Neural cell (in vitro differentiated cells): ENCODE measurements at regions not wholly inside any gene's neighbourhood (a gene's known extent, or its start where the extent isn't known, plus 50 kb on each side); places are given as distances from the start of the nearest gene placed in this dataset.

Experiments used
- H2AFZ ChIP-seq: fragments of 200-600, 300-800 bp; sonication (generic), shearing (Covaris generic); 2 replicates; pipeline ENCODE4 v1.6.0; 2014; ENCODE audit warnings: low read depth, mild to moderate bottlenecking, antibody characterized with exemption, low read length, moderate library complexity
- H3F3A ChIP-seq: fragments of 200-600 bp; shearing (Covaris generic); 2 replicates; pipeline ENCODE4 v1.6.1; 2016; ENCODE audit warnings: mild to moderate bottlenecking, moderate library complexity, mixed read lengths, antibody characterized with exemption, low read length; ENCODE audit not compliant: insufficient read depth, poor library complexity, severe bottlenecking
- H3K27ac ChIP-seq: fragments of 200-600, 300-800 bp; sonication (generic), shearing (Covaris generic); 2 replicates; pipeline ENCODE4 v1.5.1; 2014; ENCODE audit warnings: mild to moderate bottlenecking, low read length, moderate library complexity
- H3K27me3 ChIP-seq: fragments of 300-800, 200-600 bp; sonication (generic), shearing (Covaris generic); 2 replicates; pipeline ENCODE4 v1.6.0; 2014; ENCODE audit warnings: mild to moderate bottlenecking, low read depth, low read length, moderate library complexity; ENCODE audit not compliant: insufficient read depth
- H3K36me3 ChIP-seq: fragments of 300-800, 200-600 bp; sonication (generic), shearing (Covaris generic); 2 replicates; pipeline ENCODE4 v1.5.1; 2014; ENCODE audit warnings: mild to moderate bottlenecking, antibody characterized with exemption, low read length, moderate library complexity; ENCODE audit not compliant: insufficient read depth
- H3K4me2 ChIP-seq: fragments of 300-800, 200-600 bp; sonication (generic), shearing (Covaris generic); 2 replicates; pipeline ENCODE4 v1.6.0; 2014; ENCODE audit warnings: mild to moderate bottlenecking, low read length
- H3K4me3 ChIP-seq: fragments of 300-800, 200-600 bp; sonication (generic), shearing (Covaris generic); 2 replicates; pipeline ENCODE4 v1.5.1; 2014; ENCODE audit warnings: mild to moderate bottlenecking, low read length, moderate library complexity
- H3K79me2 ChIP-seq: fragments of 200-600 bp; shearing (Covaris generic); replicated peaks from 2 replicates; pipeline ENCODE4 v1.6.0; 2014; ENCODE audit warnings: mild to moderate bottlenecking, low read length, moderate library complexity; ENCODE audit not compliant: insufficient read depth
- H3K9ac ChIP-seq: fragments of 300-800, 200-600 bp; sonication (generic), shearing (Covaris generic); 2 replicates; pipeline ENCODE4 v1.6.1; 2016; ENCODE audit warnings: mild to moderate bottlenecking, low read length, mixed read lengths
- H3K9me2 ChIP-seq: fragments of 200-600 bp; shearing (Covaris generic); 2 replicates; pipeline ENCODE4 v1.6.1; 2016; ENCODE audit warnings: mild to moderate bottlenecking, low read length, mixed read lengths; ENCODE audit not compliant: insufficient read depth
- H3K9me3 ChIP-seq: fragments of 200-600, 300-800 bp; sonication (generic), shearing (Covaris generic); 2 replicates; pipeline ENCODE4 v1.6.1; 2016; ENCODE audit warnings: mild to moderate bottlenecking, mixed run types, low read length, moderate library complexity, mixed read lengths
- H4K20me1 ChIP-seq: fragments of 200-600 bp; shearing (Covaris generic); 2 replicates; pipeline ENCODE4 v1.6.1; 2016; ENCODE audit warnings: mild to moderate bottlenecking, mixed run types; ENCODE audit not compliant: insufficient read depth
- CTCF ChIP-seq: fragments of 450-650 bp; IDR thresholded peaks from 2 replicates; pipeline ENCODE4 v1.5.1; 2014; ENCODE audit warnings: antibody characterized with exemption, mild to moderate bottlenecking, moderate library complexity; ENCODE audit not compliant: poor library complexity, severe bottlenecking
- EP300 ChIP-seq: fragments of 450-650 bp; conservative IDR thresholded peaks from 2 replicates; pipeline ENCODE4 v1.6.1; 2014; ENCODE audit warnings: antibody characterized with exemption, mild to moderate bottlenecking, moderate library complexity; ENCODE audit not compliant: poor library complexity, severe bottlenecking
- EZH2 ChIP-seq: fragments of 200-600, 300-800 bp; shearing (Covaris generic), sonication (generic); IDR thresholded peaks from 2 replicates; pipeline ENCODE4 v1.6.1; 2014; ENCODE audit warnings: antibody characterized with exemption, low read length, borderline replicate concordance, mild to moderate bottlenecking; ENCODE audit not compliant: insufficient read depth, poor library complexity, severe bottlenecking
- MXI1 ChIP-seq: fragments of 450-650 bp; conservative IDR thresholded peaks from 2 replicates; pipeline ENCODE4 v1.6.1; 2014; ENCODE audit warnings: antibody characterized with exemption, mild to moderate bottlenecking; ENCODE audit not compliant: poor library complexity, severe bottlenecking
- POLR2AphosphoS5 ChIP-seq: IDR thresholded peaks from 2 replicates; pipeline ENCODE4 v1.6.1; 2012
- RAD21 ChIP-seq: fragments of 450-650 bp; conservative IDR thresholded peaks from 2 replicates; pipeline ENCODE4 v1.6.1; 2014; ENCODE audit warnings: antibody characterized with exemption, mild to moderate bottlenecking, moderate library complexity
- REST ChIP-seq: IDR thresholded peaks from 2 replicates; pipeline ENCODE4 v1.6.1; 2012; ENCODE audit warnings: borderline replicate concordance
- SMC3 ChIP-seq: fragments of 450-650 bp; conservative IDR thresholded peaks from 2 replicates; pipeline ENCODE4 v1.6.1; 2014; ENCODE audit warnings: antibody characterized with exemption, mild to moderate bottlenecking, moderate library complexity; ENCODE audit not compliant: poor library complexity
- TAF1 ChIP-seq: IDR thresholded peaks from 2 replicates; pipeline ENCODE4 v1.6.1; 2012; ENCODE audit warnings: low read depth

GRCh38 chr1:34612091-34612827, 142.6 kb upstream of the GJB5 start:
- Histone ChIP-seq H2AFZ (no peak overlapping the region), H3F3A (no peaks in the 10 kb centered on the region), H3K4me3 (no peak overlapping the region), H3K4me2 (no peak overlapping the region), H3K79me2 (no peaks in the 10 kb centered on the region), H3K36me3 (no peaks in the 10 kb centered on the region), H3K9ac (no peak overlapping the region), H3K9me3 (no peaks in the 10 kb centered on the region), H3K27ac (no peak overlapping the region), H4K20me1 (no peaks in the 10 kb centered on the region), H3K27me3 (no peaks in the 10 kb centered on the region), H3K9me2 (no peaks in the 10 kb centered on the region)
- TF ChIP-seq REST = no peak
- TF ChIP-seq EP300 = no peak
- TF ChIP-seq POLR2AphosphoS5 = no peak

GRCh38 chr1:34617321-34618118, 137.3 kb upstream of the GJB5 start:
- Histone ChIP-seq H3K79me2 (no peaks in the 10 kb centered on the region), H3K9me2 (no peaks in the 10 kb centered on the region), H3F3A (no peaks in the 10 kb centered on the region), H4K20me1 (no peaks in the 10 kb centered on the region), H2AFZ (no peak overlapping the region), H3K27ac (no peak overlapping the region), H3K9ac (no peak overlapping the region), H3K27me3 (no peaks in the 10 kb centered on the region), H3K36me3 (no peaks in the 10 kb centered on the region), H3K9me3 (no peaks in the 10 kb centered on the region), H3K4me3 (no peak overlapping the region), H3K4me2 (no peak overlapping the region)
- TF ChIP-seq SMC3 (no peak), POLR2AphosphoS5 (no peak), MXI1 (no peak), REST (no peak), CTCF (no peak), TAF1 (no peak), EZH2 (no peak), EP300 (no peak), RAD21 (no peak)
